Glomerular visceral epithelial cell (primary cell): ENCODE measurements at regions not wholly inside any gene's neighbourhood (a gene's known extent, or its start where the extent isn't known, plus 50 kb on each side); places are given as distances from the start of the nearest gene placed in this dataset.

Experiments
- DNase-seq: peaks from one replicate; pipeline ENCODE4 v3.0.0-alpha.2; 2016; ENCODE audit errors: extremely low spot score

- DNase-seq, result no peak
These were observed 216.1 kb upstream of the RAB6C start for GRCh38 chr2:129763190-129763846.

- DNase-seq, result no peak
These were observed 215.5 kb upstream of the RAB6C start for GRCh38 chr2:129763966-129764365.

GRCh38 chr2:129764376-129765325 lies 214.8 kb upstream of the RAB6C start:
- no peak for DNase-seq

GRCh38 chr2:129765326-129765677 lies 214.2 kb upstream of the RAB6C start:
- DNase-seq, result no peak

- no peak for DNase-seq
These were observed 213.7 kb upstream of the RAB6C start for GRCh38 chr2:129765678-129766351.

- DNase-seq, result no peak
These were observed 213.0 kb upstream of the RAB6C start for GRCh38 chr2:129766374-129766993.

- DNase-seq, result no peak
These were observed 212.0 kb upstream of the RAB6C start for GRCh38 chr2:129767346-129768035.

GRCh38 chr2:129768036-129768386 lies 211.5 kb upstream of the RAB6C start:
- no peak for DNase-seq

- no peak for DNase-seq
These were observed 210.8 kb upstream of the RAB6C start for GRCh38 chr2:129768485-129769184.

- DNase-seq, result no peak
These were observed 210.1 kb upstream of the RAB6C start for GRCh38 chr2:129769185-129769991.

- no peak for DNase-seq
These were observed 207.9 kb upstream of the RAB6C start for GRCh38 chr2:129771418-129772189.

- DNase-seq, result no peak
These were observed 207.3 kb upstream of the RAB6C start for GRCh38 chr2:129772190-129772579.

- no peak for DNase-seq
These were observed 203.4 kb upstream of the RAB6C start for GRCh38 chr2:129775952-129776653.

GRCh38 chr2:129777146-129777545 lies 202.3 kb upstream of the RAB6C start:
- DNase-seq, result no peak

GRCh38 chr2:129777762-129778583 lies 201.5 kb upstream of the RAB6C start:
- no peak for DNase-seq

- no peak for DNase-seq
These were observed 200.9 kb upstream of the RAB6C start for GRCh38 chr2:129778584-129778877.

- no peak for DNase-seq
These were observed 199.7 kb upstream of the RAB6C start for GRCh38 chr2:129779783-129780182.
